GM23248 (cell line): ENCODE measurements at regions not wholly inside any gene's neighbourhood (a gene's known extent, or its start where the extent isn't known, plus 50 kb on each side); places are given as distances from the start of the nearest gene placed in this dataset.

Source experiments
- DNase-seq: peaks from one replicate; pipeline ENCODE4 v3.0.0-alpha.2; 2015
- H2AFZ ChIP-seq: fragments of 200-600 bp; sonication (generic); 2 replicates; pipeline ENCODE4 v1.6.1; 2016; ENCODE audit warnings: antibody characterized with exemption
- H3F3A ChIP-seq: fragments of 200-600 bp; sonication (generic); 2 replicates; pipeline ENCODE4 v1.6.1; 2016; ENCODE audit warnings: mild to moderate bottlenecking, antibody characterized with exemption, mixed run types; ENCODE audit not compliant: insufficient read depth
- H3K27ac ChIP-seq: fragments of 200-600 bp; sonication (generic); 2 replicates; pipeline ENCODE4 v1.5.1; 2016; ENCODE audit warnings: mild to moderate bottlenecking
- H3K27me3 ChIP-seq: fragments of 200-600 bp; sonication (generic); replicated peaks from 2 replicates; pipeline ENCODE4 v1.6.1; 2016; ENCODE audit warnings: mild to moderate bottlenecking; ENCODE audit not compliant: insufficient read depth
- H3K36me3 ChIP-seq: fragments of 200-600 bp; sonication (generic); 2 replicates; pipeline ENCODE4 v1.6.1; 2016; ENCODE audit warnings: low read depth, mild to moderate bottlenecking
- H3K4me1 ChIP-seq: fragments of 200-600 bp; sonication (generic); 2 replicates; pipeline ENCODE4 v1.6.1; 2016; ENCODE audit warnings: mild to moderate bottlenecking; ENCODE audit not compliant: insufficient read depth
- H3K4me2 ChIP-seq: fragments of 200-600 bp; sonication (generic); one replicate; pipeline ENCODE4 v1.6.1; 2016; ENCODE audit warnings: mild to moderate bottlenecking; ENCODE audit not compliant: unreplicated experiment
- H3K4me3 ChIP-seq: fragments of 200-600 bp; sonication (generic); 2 replicates; pipeline ENCODE4 v1.5.1; 2016; ENCODE audit warnings: mild to moderate bottlenecking
- H3K79me2 ChIP-seq: fragments of 200-600 bp; sonication (generic); 2 replicates; pipeline ENCODE4 v1.6.1; 2016; ENCODE audit warnings: mild to moderate bottlenecking; ENCODE audit not compliant: insufficient read depth
- H3K9ac ChIP-seq: fragments of 200-600 bp; sonication (generic); 2 replicates; pipeline ENCODE4 v1.6.1; 2016; ENCODE audit warnings: mild to moderate bottlenecking
- H3K9me2 ChIP-seq: fragments of 200-600 bp; sonication (generic); 2 replicates; pipeline ENCODE4 v1.6.1; 2016; ENCODE audit warnings: mixed run types, mild to moderate bottlenecking, moderate library complexity; ENCODE audit not compliant: insufficient read depth
- H3K9me3 ChIP-seq: fragments of 200-600 bp; sonication (generic); one replicate; pipeline ENCODE4 v1.6.1; 2017; ENCODE audit warnings: low read depth
- H4K20me1 ChIP-seq: fragments of 200-600 bp; sonication (generic); 2 replicates; pipeline ENCODE4 v1.6.0; 2016; ENCODE audit not compliant: insufficient read depth
- EZH2 ChIP-seq: fragments of 200-600 bp; sonication (generic); IDR thresholded peaks from 2 replicates; pipeline ENCODE4 v1.6.1; 2018; ENCODE audit warnings: antibody characterized with exemption, mild to moderate bottlenecking; ENCODE audit not compliant: insufficient read depth, poor library complexity, severe bottlenecking
- EZH2phosphoT487 ChIP-seq: fragments of 200-600 bp; sonication (generic); IDR thresholded peaks from 2 replicates; pipeline ENCODE4 v1.6.1; 2018; ENCODE audit warnings: antibody characterized with exemption, moderate library complexity, mild to moderate bottlenecking, low read depth; ENCODE audit not compliant: insufficient read depth
- WGBS, 2 experiments: methylation state at CpG; one replicate each; pipeline ENCODE4 v1.1.6; 2015 to 2017; ENCODE audit warnings: low lambda C conversion rate in 2 of 2, low coverage in 1 of 2; ENCODE audit errors: missing lambda C conversion rate in 2 of 2; 5-methylcytosine and 5-hydroxymethylcytosine counted together
- in situ Hi-C: fragments of 300-500 bp; cut with MboI; formaldehyde crosslinking; loops from 2 replicates; pipeline ENCODE4 v1.15.0; 2020

- no peak overlapping the region for H3K27ac ChIP-seq
- in situ Hi-C loops = no loop called here
- H3K9ac ChIP-seq = no peak overlapping the region
- H4K20me1 ChIP-seq = no peaks in the 10 kb centered on the region
- TF ChIP-seq EZH2 (no peak), EZH2phosphoT487 (no peak)
- H3K27me3 ChIP-seq = no peaks in the 10 kb centered on the region
- no peak for DNase-seq
- no peaks in the 10 kb centered on the region for H3F3A ChIP-seq
- H2AFZ ChIP-seq = no peak overlapping the region
- no peaks in the 10 kb centered on the region for H3K4me1 ChIP-seq
- 6 to 9% methylated on average over 3 of the region's 3 CpGs for WGBS, 2 experiments
- H3K9me2 ChIP-seq = no peaks in the 10 kb centered on the region
- no peak overlapping the region for H3K4me2 ChIP-seq
- H3K36me3 ChIP-seq = no peaks in the 10 kb centered on the region
- H3K79me2 ChIP-seq = no peaks in the 10 kb centered on the region
- H3K9me3 ChIP-seq = no peaks in the 10 kb centered on the region
- H3K4me3 ChIP-seq = no peak overlapping the region
These were observed 141.6 kb upstream of the SLC24A3 start for GRCh38 chr20:19070681-19071445.

GRCh38 chr20:19071446-19071725 is 141.1 kb upstream of the SLC24A3 start:
- TF ChIP-seq EZH2 (no peak), EZH2phosphoT487 (no peak)
- Histone ChIP-seq H3K27me3 (no peaks in the 10 kb centered on the region), H3K9me3 (no peaks in the 10 kb centered on the region), H3K36me3 (no peaks in the 10 kb centered on the region), H3K9ac (no peak overlapping the region), H3K79me2 (no peaks in the 10 kb centered on the region), H4K20me1 (no peaks in the 10 kb centered on the region), H3K9me2 (no peaks in the 10 kb centered on the region), H3F3A (no peaks in the 10 kb centered on the region), H3K4me2 (no peak overlapping the region), H2AFZ (no peak overlapping the region), H3K27ac (no peak overlapping the region), H3K4me3 (no peak overlapping the region), H3K4me1 (no peaks in the 10 kb centered on the region)
- no peak for DNase-seq
- 30 to 35% methylated on average over 3 of the region's 3 CpGs for WGBS, 2 experiments
- in situ Hi-C loops = no loop called here

- Histone ChIP-seq H3K9me3 (no peaks in the 10 kb centered on the region), H3K27me3 (no peaks in the 10 kb centered on the region), H3F3A (no peaks in the 10 kb centered on the region), H3K4me3 (no peak overlapping the region), H2AFZ (no peak overlapping the region), H3K4me2 (no peak overlapping the region), H4K20me1 (no peaks in the 10 kb centered on the region), H3K27ac (no peak overlapping the region), H3K4me1 (no peaks in the 10 kb centered on the region), H3K79me2 (no peaks in the 10 kb centered on the region), H3K9me2 (no peaks in the 10 kb centered on the region), H3K9ac (no peak overlapping the region), H3K36me3 (no peaks in the 10 kb centered on the region)
- no peak for DNase-seq
- 28 to 29% methylated on average over 2 of the region's 2 CpGs for WGBS, 2 experiments
- in situ Hi-C loops = no loop called here
- TF ChIP-seq EZH2phosphoT487 (no peak), EZH2 (no peak)
These were observed 140.4 kb upstream of the SLC24A3 start for GRCh38 chr20:19071902-19072498.

GRCh38 chr20:19072988-19073387 is 139.5 kb upstream of the SLC24A3 start:
- H3K79me2 ChIP-seq = no peaks in the 10 kb centered on the region
- no peak for TF ChIP-seq EZH2
- TF ChIP-seq EZH2phosphoT487 = no peak
- in situ Hi-C loops = no loop called here
- no peak overlapping the region for H3K9ac ChIP-seq
- H3K4me3 ChIP-seq = no peak overlapping the region
- no peak overlapping the region for H2AFZ ChIP-seq
- H3F3A ChIP-seq = no peaks in the 10 kb centered on the region
- no peak overlapping the region for H3K27ac ChIP-seq
- no peaks in the 10 kb centered on the region for H3K4me1 ChIP-seq
- no peak overlapping the region for H3K4me2 ChIP-seq
- no peaks in the 10 kb centered on the region for H3K9me3 ChIP-seq
- DNase-seq = no peak
- H4K20me1 ChIP-seq = no peaks in the 10 kb centered on the region
- H3K27me3 ChIP-seq = no peaks in the 10 kb centered on the region
- no peaks in the 10 kb centered on the region for H3K9me2 ChIP-seq
- no peaks in the 10 kb centered on the region for H3K36me3 ChIP-seq
- 30 to 31% methylated on average over 4 to 5 of the region's 5 CpGs for WGBS, 2 experiments
